ENCODE measurements at regions not wholly inside any gene's neighbourhood (a gene's known extent, or its start where the extent isn't known, plus 50 kb on each side); places are given as distances from the start of the nearest gene placed in this dataset.

GRCh38 chr3:111454551-111454950 lies 87.4 kb upstream of the CD96 start:
- no peak overlapping the region for H3K27ac ChIP-seq (ENCODE audit: insufficient read length, low read depth, low read length)
- H4K91ac ChIP-seq (ENCODE audit: insufficient read length, low read depth, low read length) = no peak overlapping the region
- H3K4me3 Mint-ChIP-seq = no peak overlapping the region
- H3K18ac ChIP-seq (ENCODE audit: insufficient read length, low read depth, low read length) = no peak overlapping the region
- H3K4ac ChIP-seq (ENCODE audit: low read depth, low read length) = no peak overlapping the region
- no peak overlapping the region for H3K23ac ChIP-seq (ENCODE audit: insufficient read length, low read depth, low read length)
- no peak overlapping the region for H3K4me2 ChIP-seq (ENCODE audit: insufficient read depth, insufficient read length, low read length)
- WGBS (ENCODE audit: extremely low coverage, insufficient read length, low lambda C conversion rate) = no CpG with 5 or more reads among the region's 3 CpGs
- no peaks in the 10 kb centered on the region for H4K20me1 ChIP-seq (ENCODE audit: control insufficient read depth, insufficient read depth, insufficient read length)
- TF ChIP-seq CTCF (conservative IDR thresholded peaks at IDR 0.05) = no peak
- H3K14ac ChIP-seq (ENCODE audit: insufficient read depth, low read length) = no peak overlapping the region
- no peaks in the 10 kb centered on the region for H3K4me1 Mint-ChIP-seq
- no peak overlapping the region for H4K8ac ChIP-seq (replicated peaks; ENCODE audit: insufficient read length, low read depth, low read length)
- no peak overlapping the region for H3K27ac Mint-ChIP-seq
- H2BK15ac ChIP-seq (ENCODE audit: low read depth, low read length) = no peak overlapping the region
- DNase-seq = no peak
- no peak overlapping the region for H2AFZ ChIP-seq (ENCODE audit: low read length)
- H3K27me3 Mint-ChIP-seq (ENCODE audit: low read depth) = no peaks in the 10 kb centered on the region
- H3K27me3 ChIP-seq (ENCODE audit: insufficient read depth, low read length) = no peaks in the 10 kb centered on the region
- no peak overlapping the region for H3K56ac ChIP-seq (ENCODE audit: insufficient read length, low read depth, low read length)
- H3K9me3 ChIP-seq (ENCODE audit: control insufficient read depth, low read depth, low read length) = no peaks in the 10 kb centered on the region
- H3K23me2 ChIP-seq (ENCODE audit: insufficient read length, low read depth, low read length, poor library complexity, severe bottlenecking) = no peaks in the 10 kb centered on the region
- H2BK120ac ChIP-seq (ENCODE audit: low read depth, low read length, poor library complexity, severe bottlenecking) = no peak overlapping the region
- no peaks in the 10 kb centered on the region for H3K79me2 ChIP-seq (ENCODE audit: insufficient read depth, low read length)
- H3K4me1 ChIP-seq (ENCODE audit: insufficient read depth, low read length) = no peaks in the 10 kb centered on the region
- no peak overlapping the region for H2BK5ac ChIP-seq (ENCODE audit: insufficient read length, low read length)
- H2BK20ac ChIP-seq (ENCODE audit: low read depth, low read length, poor library complexity, severe bottlenecking) = no peak overlapping the region
- H3T11ph ChIP-seq (ENCODE audit: low read length) = no peak overlapping the region
- no peak overlapping the region for H4K5ac ChIP-seq (ENCODE audit: insufficient read length, low read depth, low read length)
- H2BK12ac ChIP-seq (ENCODE audit: insufficient read length, low read depth, low read length) = no peak overlapping the region
- H3K9ac ChIP-seq (ENCODE audit: extremely low read depth, insufficient read length, low read length) = no peak overlapping the region
- H3K36me3 Mint-ChIP-seq (ENCODE audit: insufficient read depth in 1 of 3, low read depth in 3 of 3) = no peaks in the 10 kb centered on the region
- no peak overlapping the region for H2AK5ac ChIP-seq (ENCODE audit: insufficient read length, low read length)
- H3K9me3 Mint-ChIP-seq = peaks cover 0 to 2% of the 10 kb centered on the region in 2 experiments; a peak in 2 of 5 replicates
- H3K79me1 ChIP-seq (ENCODE audit: insufficient read depth, low read depth, low read length, poor library complexity, severe bottlenecking) = peaks cover 2% of the 10 kb centered on the region
